Stomach (tissue), 8 donors: ENCODE measurements at regions not wholly inside any gene's neighbourhood (a gene's known extent, or its start where the extent isn't known, plus 50 kb on each side); places are given as distances from the start of the nearest gene placed in this dataset.

Source experiments
- DNase-seq, 2 donors: peaks; one replicate each; pipeline versions ENCODE4 v3.0.0 to v3.0.0-alpha.2; 2013 to 2019
- H3K27ac ChIP-seq, 5 donors: fragments of 200-600 bp in 4 of 5; sonication (generic) in 4 of 5; one replicate each; pipeline ENCODE4 v1.5.1; 2013 to 2019; ENCODE audit warnings: mild to moderate bottlenecking in 1 of 5, moderate library complexity in 1 of 5
- H3K27me3 ChIP-seq, 3 donors: fragments of 200-600 bp; sonication (generic); one replicate each; pipeline ENCODE4 v1.5.1; 2017 to 2019; ENCODE audit warnings: mixed run types in 1 of 3
- H3K36me3 ChIP-seq, 4 donors: fragments of 200-600 bp; sonication (generic); 1 replicate in 3 of 4; 2 replicates in 1 of 4; pipeline ENCODE4 v1.5.1; 2016 to 2019
- H3K4me1 ChIP-seq, 4 donors: fragments of 200-600 bp; sonication (generic); one replicate each; pipeline ENCODE4 v1.5.1; 2016 to 2019
- H3K4me3 ChIP-seq, 4 donors: fragments of 200-600 bp; sonication (generic) in 3 of 4; one replicate each; pipeline ENCODE4 v1.5.1; 2016 to 2019; ENCODE audit warnings: mild to moderate bottlenecking in 1 of 4
- H3K9me3 ChIP-seq, 4 donors: fragments of 200-600 bp; sonication (generic); one replicate each; pipeline ENCODE4 v1.5.1; 2016 to 2019
- EP300 ChIP-seq: sonication (generic); formaldehyde crosslinking; IDR thresholded peaks from one replicate; pipeline ENCODE4 v1.6.1; 2017; ENCODE audit warnings: antibody characterized with exemption
- POLR2A ChIP-seq, 4 donors: fragments of 450-650 bp; IDR thresholded peaks; one replicate each; pipeline ENCODE4 v1.6.1; 2016; ENCODE audit warnings: antibody characterized with exemption in 4 of 4, control low read depth in 2 of 4, mild to moderate bottlenecking in 1 of 4, moderate library complexity in 1 of 4
- POLR2AphosphoS5 ChIP-seq, 3 donors: sonication (generic); formaldehyde crosslinking; IDR thresholded peaks; one replicate each; pipeline ENCODE4 v1.6.1; 2016; ENCODE audit warnings: antibody characterized with exemption in 3 of 3
- WGBS, 5 donors: extraction: QIAGEN DNeasy Blood & Tissue Kit in 3 of 5; methylation state at CpG; one replicate each; pipeline versions ENCODE4 v1.1.5 to v1.1.7; 2013 to 2018; 5-methylcytosine and 5-hydroxymethylcytosine counted together
- intact Hi-C: fragments of 100-400 bp; cut with DNase I; formaldehyde crosslinking; loops from one replicate; pipeline ENCODE4 v1.15.1; 2023; ENCODE audit warnings: low total_unique reads
- TF ChIP-seq, protein P1 (sequence below), 7 experiments: fragments of 450-650 bp in 4 of 7; fragments of 200-600 bp in 3 of 7; sonication (generic) in 3 of 7; IDR thresholded peaks; one replicate each; pipeline ENCODE4 v1.5.1; 2016 to 2019; ENCODE audit warnings: antibody characterized with exemption in 7 of 7, control low read depth in 2 of 7, mild to moderate bottlenecking in 1 of 7
- donor health status: healthy with polysubstance abuse.
- donor health status: Bipolar disorder and iron deficiency.
- donor health status: healthy.

DNA sequence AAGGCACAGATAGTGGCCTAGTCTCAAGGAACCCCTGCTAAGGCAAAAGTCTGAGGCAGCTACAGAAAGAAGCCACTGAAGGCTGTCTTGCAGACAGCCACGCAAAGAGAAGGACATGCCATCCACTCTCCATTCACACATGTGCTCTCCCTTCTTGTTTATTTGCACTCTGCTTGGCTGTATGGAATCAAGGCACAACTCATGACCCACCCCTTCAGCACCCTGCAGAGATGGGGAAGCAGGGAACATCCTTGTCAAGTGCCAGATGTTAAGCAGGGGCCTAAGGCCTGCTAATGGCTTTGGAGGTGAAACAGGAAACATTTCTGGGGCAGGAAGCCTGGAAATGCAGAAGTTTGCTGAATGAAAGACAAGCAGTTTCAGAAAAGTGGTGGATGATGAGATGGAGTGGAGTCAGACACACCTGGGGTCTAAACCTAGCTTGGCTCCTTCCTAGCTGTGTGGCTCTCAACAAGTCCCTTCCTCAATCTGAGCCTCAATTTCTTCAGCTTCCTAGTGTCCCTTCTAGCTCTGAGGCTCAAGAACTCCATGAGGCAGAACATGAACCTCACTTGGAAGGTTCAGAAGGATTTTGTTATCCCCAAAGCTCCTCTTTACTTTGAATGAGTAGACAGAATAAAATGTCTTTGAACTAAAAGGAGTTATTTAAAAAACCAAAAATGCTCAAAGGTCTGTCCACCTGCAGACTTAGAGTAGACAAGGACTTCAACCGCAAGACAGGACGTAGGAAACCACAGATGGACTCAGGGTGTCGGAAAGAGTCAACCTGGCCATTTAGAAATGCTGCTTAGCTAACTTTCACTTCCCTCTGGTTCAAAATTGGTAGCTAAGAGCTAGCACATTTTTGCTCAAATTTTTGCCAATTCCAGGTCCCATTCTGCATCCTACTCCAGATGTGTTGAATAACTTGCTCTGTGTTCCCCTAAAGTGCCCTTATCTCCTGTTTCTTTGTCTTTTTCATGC lies 283.1 kb downstream of the PLPP3 start:
- Histone ChIP-seq H3K4me3 (no peak overlapping the region), H3K9me3 (no peaks in the 10 kb centered on the region), H3K36me3 (no peaks in the 10 kb centered on the region), H3K27me3 (no peaks in the 10 kb centered on the region), H3K4me1 (no peaks in the 10 kb centered on the region), H3K27ac (no peak overlapping the region)
- no peak for DNase-seq
- 63 to 93% (median 88%) methylated on average over 4 of the region's 4 CpGs for WGBS, 5 donors
- TF ChIP-seq, protein P1, sequence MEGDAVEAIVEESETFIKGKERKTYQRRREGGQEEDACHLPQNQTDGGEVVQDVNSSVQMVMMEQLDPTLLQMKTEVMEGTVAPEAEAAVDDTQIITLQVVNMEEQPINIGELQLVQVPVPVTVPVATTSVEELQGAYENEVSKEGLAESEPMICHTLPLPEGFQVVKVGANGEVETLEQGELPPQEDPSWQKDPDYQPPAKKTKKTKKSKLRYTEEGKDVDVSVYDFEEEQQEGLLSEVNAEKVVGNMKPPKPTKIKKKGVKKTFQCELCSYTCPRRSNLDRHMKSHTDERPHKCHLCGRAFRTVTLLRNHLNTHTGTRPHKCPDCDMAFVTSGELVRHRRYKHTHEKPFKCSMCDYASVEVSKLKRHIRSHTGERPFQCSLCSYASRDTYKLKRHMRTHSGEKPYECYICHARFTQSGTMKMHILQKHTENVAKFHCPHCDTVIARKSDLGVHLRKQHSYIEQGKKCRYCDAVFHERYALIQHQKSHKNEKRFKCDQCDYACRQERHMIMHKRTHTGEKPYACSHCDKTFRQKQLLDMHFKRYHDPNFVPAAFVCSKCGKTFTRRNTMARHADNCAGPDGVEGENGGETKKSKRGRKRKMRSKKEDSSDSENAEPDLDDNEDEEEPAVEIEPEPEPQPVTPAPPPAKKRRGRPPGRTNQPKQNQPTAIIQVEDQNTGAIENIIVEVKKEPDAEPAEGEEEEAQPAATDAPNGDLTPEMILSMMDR (IDR thresholded peaks at IDR 0.05) = no peak
- TF ChIP-seq POLR2AphosphoS5 (IDR thresholded peaks at IDR 0.05) (no peak), EP300 (no peak), POLR2A (IDR thresholded peaks at IDR 0.05) (no peak)
- intact Hi-C loops = no loop called here

DNA sequence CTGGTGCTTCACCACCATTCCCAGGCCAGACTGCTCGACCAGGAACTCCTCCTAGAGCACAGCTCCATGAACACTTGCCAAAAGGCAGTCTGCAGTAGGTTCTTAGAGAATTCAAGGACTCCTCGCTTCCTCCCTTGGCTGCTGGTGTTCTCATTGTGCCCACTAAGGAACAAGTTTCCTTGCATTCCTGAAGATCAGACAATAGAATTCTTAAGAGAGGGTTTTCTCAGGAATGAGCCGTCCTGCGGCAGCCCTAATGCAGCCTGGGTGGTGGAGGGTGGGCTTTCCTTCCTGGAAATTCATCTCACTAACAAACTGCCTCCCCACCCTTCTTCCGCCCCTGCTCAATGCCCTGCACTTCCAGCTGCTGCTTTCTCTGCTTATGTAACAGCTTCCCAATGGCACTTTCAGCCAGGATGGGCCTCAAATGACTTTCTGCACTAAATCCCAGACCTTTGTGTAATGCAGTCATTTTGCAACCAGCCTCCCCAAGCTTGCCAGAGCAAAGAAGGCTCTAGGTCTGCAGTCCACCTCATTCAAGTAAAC lies 287.9 kb downstream of the PLPP3 start:
- WGBS, 5 donors = 50 to 73% (median 60%) methylated on average over 5 of the region's 5 CpGs
- H3K27ac ChIP-seq = no peak overlapping the region
- no peak overlapping the region for H3K4me3 ChIP-seq
- TF ChIP-seq POLR2A (IDR thresholded peaks at IDR 0.05) (no peak), POLR2AphosphoS5 (IDR thresholded peaks at IDR 0.05) (peak in 1 of 3 donors; percentile 4), EP300 (no peak)
- TF ChIP-seq, protein P1 (IDR thresholded peaks at IDR 0.05) = no peak
- DNase-seq = peak in 1 of 2 donors; percentile 44
- no peaks in the 10 kb centered on the region for H3K36me3 ChIP-seq
- H3K4me1 ChIP-seq = no peaks in the 10 kb centered on the region
- H3K27me3 ChIP-seq = no peaks in the 10 kb centered on the region
- H3K9me3 ChIP-seq = no peaks in the 10 kb centered on the region
- intact Hi-C loops = no loop called here

DNA sequence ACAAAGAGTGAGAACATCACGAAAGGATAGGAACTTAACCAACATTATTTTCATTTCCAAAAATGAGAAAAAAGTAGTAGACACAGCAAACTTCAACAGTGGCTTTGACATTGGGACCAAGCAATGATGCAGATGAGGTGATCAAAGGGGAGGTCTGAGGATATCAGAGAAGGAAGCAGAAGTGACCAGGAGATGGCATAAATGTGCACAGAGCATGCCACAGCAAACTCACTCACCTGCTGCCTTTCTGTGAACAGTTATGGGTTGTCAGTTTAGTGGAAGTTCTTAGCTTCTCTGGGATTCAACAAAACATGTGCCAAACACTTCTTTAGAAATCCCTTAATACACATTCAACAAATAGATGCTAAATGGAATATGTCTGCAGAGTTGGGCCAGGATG lies 290.1 kb downstream of the PLPP3 start:
- WGBS, 5 donors = 85 to 97% (median 92%) methylated on average over 1 of the region's 1 CpG
- intact Hi-C loops = no loop called here

DNA sequence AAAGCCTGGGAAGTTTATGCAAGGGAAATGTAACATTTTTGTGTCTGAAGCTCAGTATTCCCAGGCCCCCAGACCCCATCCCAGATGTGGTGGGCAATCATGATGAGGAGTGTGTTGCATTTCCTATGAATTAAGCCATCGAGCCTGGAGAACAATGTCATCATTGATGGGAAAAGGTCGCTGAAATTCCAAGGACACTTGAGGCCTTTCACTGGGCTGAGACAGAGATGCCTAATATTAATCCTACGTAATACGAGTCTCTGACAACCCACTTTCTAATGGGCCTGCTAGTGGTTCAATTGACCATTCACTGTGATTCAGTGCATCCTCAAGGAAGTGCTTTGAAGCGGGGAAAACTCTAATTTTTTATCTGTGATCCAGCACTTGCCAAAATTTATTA lies 291.6 kb downstream of the PLPP3 start:
- TF ChIP-seq POLR2AphosphoS5 (IDR thresholded peaks at IDR 0.05) = no peak
- TF ChIP-seq EP300 = no peak
- no peak for TF ChIP-seq POLR2A (IDR thresholded peaks at IDR 0.05)
- TF ChIP-seq, protein P1 (IDR thresholded peaks at IDR 0.05) = no peak
- Histone ChIP-seq H3K27me3 (no peaks in the 10 kb centered on the region), H3K36me3 (no peaks in the 10 kb centered on the region), H3K4me1 (no peaks in the 10 kb centered on the region), H3K4me3 (no peak overlapping the region), H3K27ac (no peak overlapping the region), H3K9me3 (no peaks in the 10 kb centered on the region)
- intact Hi-C loops = no loop called here
- 81 to 93% (median 88%) methylated on average over 5 of the region's 5 CpGs for WGBS, 5 donors
- DNase-seq = peak in 1 of 2 donors; percentile 25

More for the DNA sequence above, 290.1 kb downstream of the PLPP3 start:
- Histone ChIP-seq H3K27me3 (no peaks in the 10 kb centered on the region), H3K36me3 (no peaks in the 10 kb centered on the region), H3K4me1 (no peaks in the 10 kb centered on the region), H3K9me3 (no peaks in the 10 kb centered on the region), H3K27ac (no peak overlapping the region), H3K4me3 (no peak overlapping the region)
- DNase-seq = no peak
- TF ChIP-seq EP300 (no peak), POLR2A (IDR thresholded peaks at IDR 0.05) (no peak), POLR2AphosphoS5 (IDR thresholded peaks at IDR 0.05) (no peak)
